ENCODE measurements at regions not wholly inside any gene's neighbourhood (a gene's known extent, or its start where the extent isn't known, plus 50 kb on each side); places are given as distances from the start of the nearest gene placed in this dataset.

DNA sequence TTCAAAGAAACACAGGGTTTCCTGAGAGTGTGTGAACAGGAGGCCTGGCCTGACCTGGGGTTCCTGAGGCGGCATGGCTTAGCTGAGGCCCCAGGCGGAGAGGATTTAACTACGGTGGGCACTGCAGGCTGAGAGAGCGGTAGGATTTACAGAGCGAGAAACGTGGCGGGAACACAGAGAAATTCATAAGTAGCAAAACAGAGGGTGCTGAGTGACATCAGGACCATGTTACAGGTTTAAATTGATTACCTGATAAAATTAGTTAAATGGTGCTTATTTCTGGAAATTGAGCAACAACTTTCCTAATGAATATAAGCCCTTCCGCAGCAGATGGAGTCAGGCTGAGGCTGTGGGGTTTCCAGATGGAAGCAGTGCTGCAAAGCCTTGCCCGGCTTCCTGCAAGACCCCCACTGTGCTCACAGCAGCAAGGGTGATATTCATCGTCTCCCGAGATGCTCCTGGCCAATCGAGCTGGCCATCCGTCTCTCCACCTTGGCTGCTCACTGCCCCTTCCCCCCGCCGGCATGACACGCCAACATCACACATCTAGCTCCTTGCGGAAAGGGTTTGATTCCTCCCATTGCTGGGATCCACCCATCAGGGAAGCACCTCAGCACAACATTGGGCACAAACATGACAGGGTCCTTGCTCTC is 69.4 kb upstream of the MORC3 start:
- TF ChIP-seq, protein P1, sequence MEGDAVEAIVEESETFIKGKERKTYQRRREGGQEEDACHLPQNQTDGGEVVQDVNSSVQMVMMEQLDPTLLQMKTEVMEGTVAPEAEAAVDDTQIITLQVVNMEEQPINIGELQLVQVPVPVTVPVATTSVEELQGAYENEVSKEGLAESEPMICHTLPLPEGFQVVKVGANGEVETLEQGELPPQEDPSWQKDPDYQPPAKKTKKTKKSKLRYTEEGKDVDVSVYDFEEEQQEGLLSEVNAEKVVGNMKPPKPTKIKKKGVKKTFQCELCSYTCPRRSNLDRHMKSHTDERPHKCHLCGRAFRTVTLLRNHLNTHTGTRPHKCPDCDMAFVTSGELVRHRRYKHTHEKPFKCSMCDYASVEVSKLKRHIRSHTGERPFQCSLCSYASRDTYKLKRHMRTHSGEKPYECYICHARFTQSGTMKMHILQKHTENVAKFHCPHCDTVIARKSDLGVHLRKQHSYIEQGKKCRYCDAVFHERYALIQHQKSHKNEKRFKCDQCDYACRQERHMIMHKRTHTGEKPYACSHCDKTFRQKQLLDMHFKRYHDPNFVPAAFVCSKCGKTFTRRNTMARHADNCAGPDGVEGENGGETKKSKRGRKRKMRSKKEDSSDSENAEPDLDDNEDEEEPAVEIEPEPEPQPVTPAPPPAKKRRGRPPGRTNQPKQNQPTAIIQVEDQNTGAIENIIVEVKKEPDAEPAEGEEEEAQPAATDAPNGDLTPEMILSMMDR (IDR thresholded peaks at IDR 0.05): no peak
- no peak for TF ChIP-seq EZH2 (IDR thresholded peaks at IDR 0.05; ENCODE audit: borderline replicate concordance, insufficient read depth, low read depth, low read length, poor library complexity, severe bottlenecking)

All from B cell (primary cell).